ENCODE measurements at regions not wholly inside any gene's neighbourhood (a gene's known extent, or its start where the extent isn't known, plus 50 kb on each side); places are given as distances from the start of the nearest gene placed in this dataset.

DNA sequence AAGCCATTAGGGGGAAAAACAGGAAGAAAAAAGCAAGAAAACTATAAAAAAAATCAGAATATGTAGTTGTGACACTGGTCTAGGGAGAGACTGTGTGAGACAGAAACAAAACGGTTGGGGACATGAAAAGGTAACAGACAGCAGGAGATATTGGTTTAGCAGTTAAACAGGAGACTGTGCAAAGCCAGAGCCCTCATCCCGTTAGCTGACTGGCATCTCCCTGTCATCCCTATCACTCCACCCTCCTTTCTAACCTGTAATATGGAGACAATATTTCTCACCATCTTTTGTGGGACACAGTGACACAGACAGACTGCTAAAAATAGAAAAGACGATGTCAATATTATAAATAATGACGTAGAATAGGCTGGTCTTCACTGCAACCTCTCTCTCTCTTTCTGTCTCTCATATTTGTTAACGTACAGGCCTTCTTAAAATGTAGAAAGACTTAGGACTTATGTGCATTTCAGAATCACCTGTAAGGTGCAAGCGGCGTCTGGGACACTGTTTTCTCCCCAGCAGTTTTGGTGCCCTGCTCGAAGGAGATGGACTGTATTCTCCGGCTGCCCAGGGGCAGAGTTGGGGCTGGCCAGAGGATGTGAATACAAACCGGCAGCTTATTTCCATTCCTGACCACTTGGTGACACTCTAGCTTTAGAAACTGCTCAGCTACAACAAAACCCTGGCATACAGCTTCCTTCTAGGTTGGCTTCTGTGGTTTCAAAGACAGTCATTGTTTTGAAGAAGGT is 190.6 kb downstream of the MAT2B start:
- TF ChIP-seq RAD21 (IDR thresholded peaks at IDR 0.05): peak; percentile 86 to 89
- TF ChIP-seq, protein P1, sequence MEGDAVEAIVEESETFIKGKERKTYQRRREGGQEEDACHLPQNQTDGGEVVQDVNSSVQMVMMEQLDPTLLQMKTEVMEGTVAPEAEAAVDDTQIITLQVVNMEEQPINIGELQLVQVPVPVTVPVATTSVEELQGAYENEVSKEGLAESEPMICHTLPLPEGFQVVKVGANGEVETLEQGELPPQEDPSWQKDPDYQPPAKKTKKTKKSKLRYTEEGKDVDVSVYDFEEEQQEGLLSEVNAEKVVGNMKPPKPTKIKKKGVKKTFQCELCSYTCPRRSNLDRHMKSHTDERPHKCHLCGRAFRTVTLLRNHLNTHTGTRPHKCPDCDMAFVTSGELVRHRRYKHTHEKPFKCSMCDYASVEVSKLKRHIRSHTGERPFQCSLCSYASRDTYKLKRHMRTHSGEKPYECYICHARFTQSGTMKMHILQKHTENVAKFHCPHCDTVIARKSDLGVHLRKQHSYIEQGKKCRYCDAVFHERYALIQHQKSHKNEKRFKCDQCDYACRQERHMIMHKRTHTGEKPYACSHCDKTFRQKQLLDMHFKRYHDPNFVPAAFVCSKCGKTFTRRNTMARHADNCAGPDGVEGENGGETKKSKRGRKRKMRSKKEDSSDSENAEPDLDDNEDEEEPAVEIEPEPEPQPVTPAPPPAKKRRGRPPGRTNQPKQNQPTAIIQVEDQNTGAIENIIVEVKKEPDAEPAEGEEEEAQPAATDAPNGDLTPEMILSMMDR (IDR thresholded peaks at IDR 0.05; ENCODE audit: low read depth, low read length, missing input control): peak; percentile 58
- TF ChIP-seq, protein P2, sequence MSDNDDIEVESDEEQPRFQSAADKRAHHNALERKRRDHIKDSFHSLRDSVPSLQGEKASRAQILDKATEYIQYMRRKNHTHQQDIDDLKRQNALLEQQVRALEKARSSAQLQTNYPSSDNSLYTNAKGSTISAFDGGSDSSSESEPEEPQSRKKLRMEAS (IDR thresholded peaks at IDR 0.05): no peak
- no peak for TF ChIP-seq RXRA (IDR thresholded peaks at IDR 0.05)
- TF ChIP-seq, protein P3, sequence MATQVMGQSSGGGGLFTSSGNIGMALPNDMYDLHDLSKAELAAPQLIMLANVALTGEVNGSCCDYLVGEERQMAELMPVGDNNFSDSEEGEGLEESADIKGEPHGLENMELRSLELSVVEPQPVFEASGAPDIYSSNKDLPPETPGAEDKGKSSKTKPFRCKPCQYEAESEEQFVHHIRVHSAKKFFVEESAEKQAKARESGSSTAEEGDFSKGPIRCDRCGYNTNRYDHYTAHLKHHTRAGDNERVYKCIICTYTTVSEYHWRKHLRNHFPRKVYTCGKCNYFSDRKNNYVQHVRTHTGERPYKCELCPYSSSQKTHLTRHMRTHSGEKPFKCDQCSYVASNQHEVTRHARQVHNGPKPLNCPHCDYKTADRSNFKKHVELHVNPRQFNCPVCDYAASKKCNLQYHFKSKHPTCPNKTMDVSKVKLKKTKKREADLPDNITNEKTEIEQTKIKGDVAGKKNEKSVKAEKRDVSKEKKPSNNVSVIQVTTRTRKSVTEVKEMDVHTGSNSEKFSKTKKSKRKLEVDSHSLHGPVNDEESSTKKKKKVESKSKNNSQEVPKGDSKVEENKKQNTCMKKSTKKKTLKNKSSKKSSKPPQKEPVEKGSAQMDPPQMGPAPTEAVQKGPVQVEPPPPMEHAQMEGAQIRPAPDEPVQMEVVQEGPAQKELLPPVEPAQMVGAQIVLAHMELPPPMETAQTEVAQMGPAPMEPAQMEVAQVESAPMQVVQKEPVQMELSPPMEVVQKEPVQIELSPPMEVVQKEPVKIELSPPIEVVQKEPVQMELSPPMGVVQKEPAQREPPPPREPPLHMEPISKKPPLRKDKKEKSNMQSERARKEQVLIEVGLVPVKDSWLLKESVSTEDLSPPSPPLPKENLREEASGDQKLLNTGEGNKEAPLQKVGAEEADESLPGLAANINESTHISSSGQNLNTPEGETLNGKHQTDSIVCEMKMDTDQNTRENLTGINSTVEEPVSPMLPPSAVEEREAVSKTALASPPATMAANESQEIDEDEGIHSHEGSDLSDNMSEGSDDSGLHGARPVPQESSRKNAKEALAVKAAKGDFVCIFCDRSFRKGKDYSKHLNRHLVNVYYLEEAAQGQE (IDR thresholded peaks at IDR 0.05): no peak
- no peak for TF ChIP-seq FOXA2 (IDR thresholded peaks at IDR 0.05)
- no peak for TF ChIP-seq YY1 (IDR thresholded peaks at IDR 0.05)
- TF ChIP-seq HNF4A (conservative IDR thresholded peaks at IDR 0.05): no peak
- Histone ChIP-seq H3K4me1 (ENCODE audit: control insufficient read depth in 4 of 4, insufficient read depth in 4 of 4, low read length in 3 of 4) (no peaks in the 10 kb centered on the region), H3K27me3 (ENCODE audit: control insufficient read depth in 4 of 4, insufficient read depth in 4 of 4, low read length in 3 of 4) (no peaks in the 10 kb centered on the region), H3K9me3 (ENCODE audit: control insufficient read depth in 4 of 4, low read length in 3 of 4) (no peaks in the 10 kb centered on the region), H3K4me3 (ENCODE audit: low read depth in 1 of 3, low read length in 3 of 3) (no peak overlapping the region), H3K36me3 (ENCODE audit: control insufficient read depth in 4 of 4, insufficient read depth in 3 of 4, low read depth in 1 of 4, low read length in 3 of 4) (no peaks in the 10 kb centered on the region), H3K9ac (ENCODE audit: low read depth in 1 of 2, low read length in 2 of 2) (no peak overlapping the region), H3K27ac (ENCODE audit: low read depth in 1 of 2, low read length in 2 of 2) (no peak overlapping the region)
- 25% methylated on average over 10 of the region's 10 CpGs for WGBS
- DNase-seq (ENCODE audit: low spot score): no peak

DNA sequence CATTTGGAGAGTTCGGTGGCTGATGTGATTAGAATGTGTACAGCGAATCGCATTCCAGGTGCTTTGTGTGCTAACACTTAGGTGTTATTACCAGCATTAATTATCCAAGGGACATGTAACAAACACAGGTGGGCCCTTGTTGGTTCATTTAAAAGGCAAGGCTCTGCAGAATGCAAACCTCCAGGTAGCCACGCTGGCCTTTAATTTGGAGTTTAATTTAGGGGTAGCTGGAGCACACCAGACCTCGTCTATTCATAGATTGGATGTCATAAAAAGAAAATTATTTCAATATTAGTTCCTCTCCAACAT is 191.1 kb downstream of the MAT2B start:
- H3K27me3 ChIP-seq (ENCODE audit: control insufficient read depth in 4 of 4, insufficient read depth in 4 of 4, low read length in 3 of 4): no peaks in the 10 kb centered on the region
- no peak for TF ChIP-seq GABPA (IDR thresholded peaks at IDR 0.05 in 1 of 2, conservative IDR thresholded peaks at IDR 0.05 in 1 of 2)
- TF ChIP-seq RAD21 (IDR thresholded peaks at IDR 0.05): no peak
- TF ChIP-seq NR2F2 (IDR thresholded peaks at IDR 0.05): no peak
- TF ChIP-seq, protein P4, sequence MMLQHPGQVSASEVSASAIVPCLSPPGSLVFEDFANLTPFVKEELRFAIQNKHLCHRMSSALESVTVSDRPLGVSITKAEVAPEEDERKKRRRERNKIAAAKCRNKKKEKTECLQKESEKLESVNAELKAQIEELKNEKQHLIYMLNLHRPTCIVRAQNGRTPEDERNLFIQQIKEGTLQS (IDR thresholded peaks at IDR 0.05): no peak
- TF ChIP-seq, protein P3 (IDR thresholded peaks at IDR 0.05): no peak
- no peak for TF ChIP-seq TAF1 (conservative IDR thresholded peaks at IDR 0.05)
- TF ChIP-seq JUND (IDR thresholded peaks at IDR 0.05): no peak
- TF ChIP-seq EGR1 (IDR thresholded peaks at IDR 0.05; ENCODE audit: low read depth in 2 of 2): no peak
- no peak for TF ChIP-seq FOXA1 (IDR thresholded peaks at IDR 0.05)
- no peak for TF ChIP-seq FOXA2 (IDR thresholded peaks at IDR 0.05)
- no peak for TF ChIP-seq RXRA (IDR thresholded peaks at IDR 0.05)
- TF ChIP-seq, protein P2 (IDR thresholded peaks at IDR 0.05): no peak
- TF ChIP-seq, protein P5, sequence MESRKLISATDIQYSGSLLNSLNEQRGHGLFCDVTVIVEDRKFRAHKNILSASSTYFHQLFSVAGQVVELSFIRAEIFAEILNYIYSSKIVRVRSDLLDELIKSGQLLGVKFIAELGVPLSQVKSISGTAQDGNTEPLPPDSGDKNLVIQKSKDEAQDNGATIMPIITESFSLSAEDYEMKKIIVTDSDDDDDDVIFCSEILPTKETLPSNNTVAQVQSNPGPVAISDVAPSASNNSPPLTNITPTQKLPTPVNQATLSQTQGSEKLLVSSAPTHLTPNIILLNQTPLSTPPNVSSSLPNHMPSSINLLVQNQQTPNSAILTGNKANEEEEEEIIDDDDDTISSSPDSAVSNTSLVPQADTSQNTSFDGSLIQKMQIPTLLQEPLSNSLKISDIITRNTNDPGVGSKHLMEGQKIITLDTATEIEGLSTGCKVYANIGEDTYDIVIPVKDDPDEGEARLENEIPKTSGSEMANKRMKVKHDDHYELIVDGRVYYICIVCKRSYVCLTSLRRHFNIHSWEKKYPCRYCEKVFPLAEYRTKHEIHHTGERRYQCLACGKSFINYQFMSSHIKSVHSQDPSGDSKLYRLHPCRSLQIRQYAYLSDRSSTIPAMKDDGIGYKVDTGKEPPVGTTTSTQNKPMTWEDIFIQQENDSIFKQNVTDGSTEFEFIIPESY (IDR thresholded peaks at IDR 0.05): no peak
- TF ChIP-seq HNF4A (conservative IDR thresholded peaks at IDR 0.05): no peak
- 22% methylated on average over 5 of the region's 5 CpGs for WGBS

More for the DNA sequence above, 191.1 kb downstream of the MAT2B start:
- H3K9me3 ChIP-seq (ENCODE audit: control insufficient read depth in 4 of 4, low read length in 3 of 4): no peaks in the 10 kb centered on the region
- no peaks in the 10 kb centered on the region for H3K36me3 ChIP-seq (ENCODE audit: control insufficient read depth in 4 of 4, insufficient read depth in 3 of 4, low read depth in 1 of 4, low read length in 3 of 4)
- no peaks in the 10 kb centered on the region for H3K4me1 ChIP-seq (ENCODE audit: control insufficient read depth in 4 of 4, insufficient read depth in 4 of 4, low read length in 3 of 4)
- DNase-seq (ENCODE audit: low spot score): no peak
- H3K9ac ChIP-seq (ENCODE audit: low read depth in 1 of 2, low read length in 2 of 2): no peak overlapping the region
- no peak overlapping the region for H3K27ac ChIP-seq (ENCODE audit: low read depth in 1 of 2, low read length in 2 of 2)
- H3K4me3 ChIP-seq (ENCODE audit: low read depth in 1 of 3, low read length in 3 of 3): no peak overlapping the region

All from liver (tissue), 8 donors.